Trophoblast cell (in vitro differentiated cells and primary cell): ENCODE measurements at regions not wholly inside any gene's neighbourhood (a gene's known extent, or its start where the extent isn't known, plus 50 kb on each side); places are given as distances from the start of the nearest gene placed in this dataset.

Experiments used
- DNase-seq, 2 donors: peaks; one replicate each; pipeline ENCODE4 v3.0.0-alpha.2; 2016
- H2AFZ ChIP-seq: 2 replicates; pipeline ENCODE4 v1.6.1; 2013; ENCODE audit warnings: low read length, moderate library complexity, mild to moderate bottlenecking; ENCODE audit not compliant: insufficient read depth, poor library complexity
- H2AK5ac ChIP-seq: 2 replicates; pipeline ENCODE4 v1.6.1; 2013; ENCODE audit warnings: mild to moderate bottlenecking, low read length
- H2BK120ac ChIP-seq: 2 replicates; pipeline ENCODE4 v1.6.1; 2013; ENCODE audit warnings: low read length, mild to moderate bottlenecking, moderate library complexity; ENCODE audit not compliant: insufficient read depth, poor library complexity
- H2BK12ac ChIP-seq: 2 replicates; pipeline ENCODE4 v1.6.1; 2013; ENCODE audit warnings: mild to moderate bottlenecking, low read length, moderate library complexity
- H2BK5ac ChIP-seq: 2 replicates; pipeline ENCODE4 v1.6.1; 2013; ENCODE audit warnings: low read length, low read depth, moderate library complexity, mild to moderate bottlenecking; ENCODE audit not compliant: poor library complexity
- H3K14ac ChIP-seq: 2 replicates; pipeline ENCODE4 v1.6.1; 2013; ENCODE audit warnings: mild to moderate bottlenecking, low read length
- H3K18ac ChIP-seq: 2 replicates; pipeline ENCODE4 v1.6.1; 2013; ENCODE audit warnings: mild to moderate bottlenecking, low read length
- H3K23ac ChIP-seq: 2 replicates; pipeline ENCODE4 v1.6.1; 2013; ENCODE audit warnings: low read length
- H3K27ac ChIP-seq: 2 replicates; pipeline ENCODE4 v1.5.1; 2013; ENCODE audit warnings: low read depth, mild to moderate bottlenecking, inconsistent platforms, low read length, moderate library complexity
- H3K27me3 ChIP-seq: 2 replicates; pipeline ENCODE4 v1.6.1; 2013; ENCODE audit warnings: inconsistent platforms, mild to moderate bottlenecking, low read length, moderate library complexity; ENCODE audit not compliant: insufficient read depth
- H3K36me3 ChIP-seq, 2 experiments: 1 replicate in 1 of 2; 2 replicates in 1 of 2; pipeline ENCODE4 v1.6.1; 2013; ENCODE audit warnings: low read length in 2 of 2, mild to moderate bottlenecking in 2 of 2, moderate library complexity in 1 of 2; ENCODE audit not compliant: insufficient read depth in 2 of 2, control insufficient read depth in 1 of 2
- H3K4ac ChIP-seq: 2 replicates; pipeline ENCODE4 v1.6.1; 2013; ENCODE audit warnings: low read depth, mild to moderate bottlenecking, low read length, moderate library complexity
- H3K4me1 ChIP-seq, 2 experiments: 1 replicate in 1 of 2; 2 replicates in 1 of 2; pipeline ENCODE4 v1.6.1; 2013; ENCODE audit warnings: low read length in 2 of 2, mild to moderate bottlenecking in 2 of 2, moderate library complexity in 1 of 2; ENCODE audit not compliant: insufficient read depth in 2 of 2, control insufficient read depth in 1 of 2
- H3K4me2 ChIP-seq: 2 replicates; pipeline ENCODE4 v1.6.1; 2013; ENCODE audit warnings: inconsistent platforms, mild to moderate bottlenecking, low read length, moderate library complexity
- H3K4me3 ChIP-seq: 2 replicates; pipeline ENCODE4 v1.5.1; 2013; ENCODE audit warnings: mild to moderate bottlenecking, low read depth, low read length, inconsistent platforms
- H3K79me1 ChIP-seq: one replicate; pipeline ENCODE4 v1.6.1; 2013; ENCODE audit warnings: low read length
- H3K79me2 ChIP-seq: 2 replicates; pipeline ENCODE4 v1.6.1; 2013; ENCODE audit warnings: low read length, mild to moderate bottlenecking; ENCODE audit not compliant: control insufficient read depth, insufficient read depth, poor library complexity
- H3K9ac ChIP-seq: 2 replicates; pipeline ENCODE4 v1.6.1; 2013; ENCODE audit warnings: mild to moderate bottlenecking, low read length
- H3K9me3 ChIP-seq: 2 replicates; pipeline ENCODE4 v1.6.1; 2013; ENCODE audit warnings: low read depth, mild to moderate bottlenecking, control low read depth, inconsistent platforms, low read length; ENCODE audit not compliant: insufficient read depth
- H4K12ac ChIP-seq: 2 replicates; pipeline ENCODE4 v1.6.1; 2013; ENCODE audit warnings: low read depth, mild to moderate bottlenecking, low read length, moderate library complexity
- H4K8ac ChIP-seq: 2 replicates; pipeline ENCODE4 v1.6.1; 2013; ENCODE audit warnings: low read depth, mild to moderate bottlenecking, low read length, moderate library complexity
- H4K91ac ChIP-seq: one replicate; pipeline ENCODE4 v1.6.1; 2013; ENCODE audit warnings: low read depth, mild to moderate bottlenecking, low read length, moderate library complexity
- WGBS: extraction: QIAGEN DNeasy Blood & Tissue Kit; methylation state at CpG from one replicate; pipeline ENCODE4 v1.1.7; 2013; ENCODE audit warnings: missing lambda C conversion rate; ENCODE audit not compliant: insufficient read length, insufficient coverage; ENCODE audit errors: extremely low coverage; 5-methylcytosine and 5-hydroxymethylcytosine counted together

DNA sequence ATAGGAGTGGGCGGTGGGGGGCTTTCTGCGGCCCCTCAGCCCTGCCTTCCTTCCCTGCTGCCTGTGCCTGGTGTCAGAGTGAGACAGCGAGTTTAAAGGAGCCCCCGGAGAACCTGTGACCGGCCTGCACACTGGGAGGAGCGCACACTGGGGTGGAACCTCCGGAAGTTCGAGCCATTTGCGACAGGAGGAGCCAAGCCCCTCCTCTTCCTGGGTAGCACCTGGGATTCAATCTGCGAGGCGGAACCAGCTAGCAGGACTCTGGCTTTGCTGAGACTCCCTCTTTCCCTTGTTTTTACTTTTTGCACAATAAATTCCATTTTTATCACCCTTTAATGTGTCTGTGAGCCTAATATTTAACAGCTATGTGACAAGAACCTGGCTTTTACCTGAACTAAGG lies 540.6 kb downstream of the NPHP4 start:
- Histone ChIP-seq H3K18ac (no peak overlapping the region), H3K36me3 (no peaks in the 10 kb centered on the region), H3K4me1 (no peaks in the 10 kb centered on the region), H2BK5ac (no peak overlapping the region), H3K27ac (no peak overlapping the region), H2AK5ac (no peak overlapping the region), H3K79me2 (no peaks in the 10 kb centered on the region), H3K27me3 (no peaks in the 10 kb centered on the region), H3K9ac (no peak overlapping the region), H3K79me1 (no peaks in the 10 kb centered on the region), H3K4me2 (no peak overlapping the region), H3K9me3 (peaks cover 3% of the 10 kb centered on the region), H2BK12ac (no peak overlapping the region), H4K91ac (no peak overlapping the region), H4K12ac (no peak overlapping the region), H3K4me3 (no peak overlapping the region), H4K8ac (no peak overlapping the region), H2BK120ac (no peak overlapping the region), H3K23ac (no peak overlapping the region), H3K14ac (no peak overlapping the region), H2AFZ (no peak overlapping the region), H3K4ac (no peak overlapping the region)
- no peak for DNase-seq
- WGBS: no CpG with 5 or more reads among the region's 11 CpGs

DNA sequence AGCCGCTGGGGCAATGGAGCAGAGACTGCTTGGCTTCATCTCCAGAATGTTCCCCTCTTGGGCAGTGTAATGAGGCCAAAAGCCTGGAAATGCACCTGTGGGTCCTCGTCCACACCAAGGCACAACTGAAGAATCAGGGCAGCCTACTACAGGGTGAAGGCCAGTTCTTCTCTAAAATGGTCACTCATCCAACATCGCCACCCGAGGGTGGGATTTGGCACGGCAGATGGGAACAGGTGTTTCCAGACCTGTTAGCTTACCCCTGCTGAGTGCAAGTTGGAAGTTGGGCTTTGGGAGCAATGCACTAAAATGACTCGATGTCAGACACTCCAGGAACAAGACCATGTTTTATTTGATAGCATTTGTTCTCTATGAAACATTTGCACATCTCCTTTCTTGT lies 543.7 kb downstream of the NPHP4 start:
- peaks cover 3% of the 10 kb centered on the region for H3K9me3 ChIP-seq
- H3K23ac ChIP-seq: no peak overlapping the region
- H2AFZ ChIP-seq: no peak overlapping the region
- no peak overlapping the region for H2BK120ac ChIP-seq
- no peak overlapping the region for H4K12ac ChIP-seq
- DNase-seq: no peak
- no peak overlapping the region for H2BK12ac ChIP-seq
- H3K36me3 ChIP-seq: no peaks in the 10 kb centered on the region
- no peak overlapping the region for H2AK5ac ChIP-seq
- no peaks in the 10 kb centered on the region for H3K27me3 ChIP-seq
- no peak overlapping the region for H3K18ac ChIP-seq
- H3K9ac ChIP-seq: no peak overlapping the region
- no peaks in the 10 kb centered on the region for H3K79me2 ChIP-seq
- H4K8ac ChIP-seq: no peak overlapping the region
- H3K14ac ChIP-seq: no peak overlapping the region
- H3K27ac ChIP-seq: no peak overlapping the region
- no peak overlapping the region for H3K4me2 ChIP-seq
- H3K79me1 ChIP-seq: no peaks in the 10 kb centered on the region
- H3K4me1 ChIP-seq: no peaks in the 10 kb centered on the region
- no peak overlapping the region for H2BK5ac ChIP-seq
- WGBS: no CpG with 5 or more reads among the region's 6 CpGs
- no peak overlapping the region for H3K4ac ChIP-seq
- no peak overlapping the region for H3K4me3 ChIP-seq
- H4K91ac ChIP-seq: no peak overlapping the region

DNA sequence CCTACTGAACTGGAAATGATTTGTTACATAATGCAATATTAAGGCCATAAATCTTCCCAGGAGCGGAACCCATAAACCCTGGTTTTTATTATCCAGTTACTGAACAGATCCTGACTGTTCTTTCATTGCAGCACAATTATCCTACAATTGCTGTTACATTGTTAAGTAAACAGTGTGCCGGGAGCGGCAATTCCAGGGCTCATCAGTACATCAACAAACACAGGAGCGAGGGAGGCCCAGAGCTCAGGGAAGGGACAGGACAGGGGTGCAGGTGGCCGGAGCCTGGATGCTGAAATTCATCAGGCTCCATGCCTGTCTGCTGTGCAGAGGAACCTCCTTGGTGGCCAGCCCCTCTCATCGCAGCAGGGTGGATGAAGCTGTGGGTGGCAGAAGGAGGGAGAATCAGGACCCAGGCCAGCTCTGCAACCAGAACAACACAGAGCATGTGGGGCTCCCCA lies 544.7 kb downstream of the NPHP4 start:
- no CpG with 5 or more reads among the region's 6 CpGs for WGBS
- Histone ChIP-seq H3K14ac (no peak overlapping the region), H3K4me3 (no peak overlapping the region)

DNA sequence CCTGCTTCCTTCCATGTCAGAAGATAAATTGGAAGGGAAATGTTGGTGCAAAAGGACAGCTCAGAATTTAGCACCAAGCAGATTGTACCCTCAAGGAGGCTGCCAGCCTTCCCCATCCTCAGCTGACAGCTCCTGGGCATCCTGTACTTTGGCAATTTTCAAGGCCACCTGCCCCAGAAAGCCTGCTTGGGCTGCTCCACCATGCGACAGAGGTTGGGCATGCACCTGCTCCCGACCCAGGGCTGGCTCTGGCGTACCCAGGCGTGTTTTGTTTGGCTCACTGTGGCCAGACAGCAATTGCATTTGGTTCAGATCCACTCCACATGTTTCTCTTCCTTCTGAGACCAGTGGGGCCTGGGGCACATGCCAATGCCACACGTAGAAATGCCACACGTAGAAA lies 547.8 kb downstream of the NPHP4 start:
- Histone ChIP-seq H3K9me3 (peaks cover 7% of the 10 kb centered on the region), H3K36me3 (no peaks in the 10 kb centered on the region), H3K14ac (no peak overlapping the region), H4K8ac (no peak overlapping the region), H3K4me2 (no peak overlapping the region), H3K23ac (no peak overlapping the region), H2AK5ac (no peak overlapping the region), H3K9ac (no peak overlapping the region), H2BK12ac (no peak overlapping the region), H3K4me1 (no peaks in the 10 kb centered on the region), H3K27ac (no peak overlapping the region), H2BK120ac (no peak overlapping the region), H3K18ac (no peak overlapping the region), H3K4ac (no peak overlapping the region), H3K79me1 (no peaks in the 10 kb centered on the region), H4K12ac (no peak overlapping the region), H3K4me3 (no peak overlapping the region), H3K27me3 (no peaks in the 10 kb centered on the region), H3K79me2 (no peaks in the 10 kb centered on the region), H2AFZ (no peak overlapping the region), H4K91ac (no peak overlapping the region), H2BK5ac (no peak overlapping the region)
- no CpG with 5 or more reads among the region's 6 CpGs for WGBS
- no peak for DNase-seq

More for the DNA sequence above, 544.7 kb downstream of the NPHP4 start:
- peaks cover 3% of the 10 kb centered on the region for H3K9me3 ChIP-seq
- no peaks in the 10 kb centered on the region for H3K79me2 ChIP-seq
- H4K8ac ChIP-seq: no peak overlapping the region
- no peak overlapping the region for H2BK120ac ChIP-seq
- H2BK12ac ChIP-seq: no peak overlapping the region
- no peak overlapping the region for H3K4me2 ChIP-seq
- DNase-seq: no peak
- H3K27me3 ChIP-seq: no peaks in the 10 kb centered on the region
- no peak overlapping the region for H3K18ac ChIP-seq
- H4K12ac ChIP-seq: no peak overlapping the region
- no peaks in the 10 kb centered on the region for H3K36me3 ChIP-seq
- no peak overlapping the region for H3K27ac ChIP-seq
- no peak overlapping the region for H2AFZ ChIP-seq
- no peak overlapping the region for H2BK5ac ChIP-seq
- H2AK5ac ChIP-seq: no peak overlapping the region
- no peak overlapping the region for H3K9ac ChIP-seq
- H3K23ac ChIP-seq: no peak overlapping the region
- H3K4ac ChIP-seq: no peak overlapping the region
- H3K4me1 ChIP-seq: no peaks in the 10 kb centered on the region
- H4K91ac ChIP-seq: no peak overlapping the region
- no peaks in the 10 kb centered on the region for H3K79me1 ChIP-seq
